ENCODE measurements at regions not wholly inside any gene's neighbourhood (a gene's known extent, or its start where the extent isn't known, plus 50 kb on each side); places are given as distances from the start of the nearest gene placed in this dataset.

DNA sequence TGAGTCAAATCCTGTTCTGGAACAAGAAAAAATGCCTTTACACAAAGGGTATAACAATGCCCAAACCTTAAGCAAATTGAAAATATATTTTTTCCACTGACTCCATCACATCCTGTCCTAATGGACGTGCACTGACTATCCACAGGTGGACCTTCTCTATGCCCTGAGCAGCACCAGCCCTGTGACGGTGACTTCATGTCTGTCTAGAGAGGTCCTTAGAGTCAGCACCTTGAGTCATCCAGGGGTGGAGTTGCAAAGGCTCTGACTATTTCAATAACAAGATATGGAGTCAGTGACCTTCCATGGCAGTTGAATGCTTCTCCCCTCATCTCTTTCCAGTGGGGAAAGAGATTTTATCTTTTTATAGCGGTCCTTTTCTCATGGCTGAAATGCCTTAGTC, 78.0 kb downstream of the YIPF5 start:
- Histone ChIP-seq H3K9me3 (ENCODE audit: low read length) (no peaks in the 10 kb centered on the region), H3K4me2 (ENCODE audit: low read depth, low read length, poor library complexity, severe bottlenecking) (no peak overlapping the region), H4K20me1 (ENCODE audit: insufficient read depth, low read depth, low read length) (no peaks in the 10 kb centered on the region), H3K9me2 (replicated peaks; ENCODE audit: insufficient read depth, low read length) (no peaks in the 10 kb centered on the region; the same call in 1 of the 2 replicates), H3K27me3 (ENCODE audit: low read length) (no peaks in the 10 kb centered on the region; the same call in 1 of the 2 replicates), H3K27ac (ENCODE audit: low read length) (no peak overlapping the region), H3K36me3 (ENCODE audit: insufficient read depth, low read length) (no peaks in the 10 kb centered on the region), H3K9ac (ENCODE audit: low read length) (no peak overlapping the region), H3K79me2 (ENCODE audit: low read length) (no peaks in the 10 kb centered on the region), H3K4me3 (ENCODE audit: low read length) (no peak overlapping the region), H2AFZ (ENCODE audit: low read length) (no peak overlapping the region), H3K4me1 (ENCODE audit: low read length) (no peaks in the 10 kb centered on the region)
- DNase-seq, result no peak

GRCh38 chr5:144093400-144093799, 77.1 kb downstream of the YIPF5 start:
- no peak for DNase-seq
- Histone ChIP-seq H3K4me2 (ENCODE audit: low read depth, low read length, poor library complexity, severe bottlenecking) (no peak overlapping the region), H3K4me1 (ENCODE audit: low read length) (no peaks in the 10 kb centered on the region), H3K9me3 (ENCODE audit: low read length) (no peaks in the 10 kb centered on the region), H3K9ac (ENCODE audit: low read length) (no peak overlapping the region), H2AFZ (ENCODE audit: low read length) (no peak overlapping the region), H3K9me2 (replicated peaks; ENCODE audit: insufficient read depth, low read length) (no peaks in the 10 kb centered on the region; the same call in 1 of the 2 replicates), H4K20me1 (ENCODE audit: insufficient read depth, low read depth, low read length) (no peaks in the 10 kb centered on the region), H3K27ac (ENCODE audit: low read length) (no peak overlapping the region), H3K4me3 (ENCODE audit: low read length) (no peak overlapping the region), H3K79me2 (ENCODE audit: low read length) (no peaks in the 10 kb centered on the region), H3K36me3 (ENCODE audit: insufficient read depth, low read length) (no peaks in the 10 kb centered on the region), H3K27me3 (ENCODE audit: low read length) (no peaks in the 10 kb centered on the region; the same call in 1 of the 2 replicates)

- DNase-seq, result no peak
These were observed 76.6 kb downstream of the YIPF5 start for GRCh38 chr5:144093868-144094267.

DNA sequence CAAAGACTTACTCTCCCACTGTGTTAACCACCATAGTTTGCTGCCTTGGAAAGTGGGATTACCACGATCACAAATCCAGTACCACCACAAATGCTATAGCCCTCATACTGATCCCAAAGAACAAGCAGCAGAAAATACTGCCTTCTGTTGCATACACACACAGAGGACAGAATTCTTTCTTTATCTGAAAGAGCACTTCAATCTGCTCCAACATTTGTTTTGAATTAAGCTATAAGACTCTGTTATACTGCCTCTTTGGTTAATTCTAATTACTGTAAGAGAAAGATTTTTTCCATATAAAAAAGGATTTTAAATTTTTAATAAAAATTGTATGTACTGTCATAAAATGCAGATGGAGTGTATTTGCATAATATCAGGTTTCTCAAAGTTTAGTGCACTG, 69.8 kb downstream of the YIPF5 start:
- Histone ChIP-seq H3K79me2 (ENCODE audit: low read length) (no peaks in the 10 kb centered on the region), H3K4me1 (ENCODE audit: low read length) (no peaks in the 10 kb centered on the region), H4K20me1 (ENCODE audit: insufficient read depth, low read depth, low read length) (no peaks in the 10 kb centered on the region), H3K36me3 (ENCODE audit: insufficient read depth, low read length) (no peaks in the 10 kb centered on the region), H3K9me2 (replicated peaks; ENCODE audit: insufficient read depth, low read length) (no peaks in the 10 kb centered on the region), H3K9ac (ENCODE audit: low read length) (no peak overlapping the region), H3K4me2 (ENCODE audit: low read depth, low read length, poor library complexity, severe bottlenecking) (no peak overlapping the region), H2AFZ (ENCODE audit: low read length) (no peak overlapping the region), H3K4me3 (ENCODE audit: low read length) (no peak overlapping the region), H3K27me3 (ENCODE audit: low read length) (no peaks in the 10 kb centered on the region), H3K9me3 (ENCODE audit: low read length) (no peaks in the 10 kb centered on the region), H3K27ac (ENCODE audit: low read length) (no peak overlapping the region)
- no peak for DNase-seq

More at GRCh38 chr5:144093868-144094267, 76.6 kb downstream of the YIPF5 start:
- no peaks in the 10 kb centered on the region for H4K20me1 ChIP-seq (ENCODE audit: insufficient read depth, low read depth, low read length)
- H3K4me3 ChIP-seq (ENCODE audit: low read length), result no peak overlapping the region
- no peaks in the 10 kb centered on the region for H3K9me3 ChIP-seq (ENCODE audit: low read length)
- H3K4me2 ChIP-seq (ENCODE audit: low read depth, low read length, poor library complexity, severe bottlenecking), result no peak overlapping the region
- H3K9me2 ChIP-seq (replicated peaks; ENCODE audit: insufficient read depth, low read length), result no peaks in the 10 kb centered on the region; the same call in 1 of the 2 replicates
- no peaks in the 10 kb centered on the region; the same call in 1 of the 2 replicates for H3K27me3 ChIP-seq (ENCODE audit: low read length)
- H3K9ac ChIP-seq (ENCODE audit: low read length), result no peak overlapping the region
- no peaks in the 10 kb centered on the region for H3K79me2 ChIP-seq (ENCODE audit: low read length)
- H3K27ac ChIP-seq (ENCODE audit: low read length), result no peak overlapping the region
- no peaks in the 10 kb centered on the region for H3K4me1 ChIP-seq (ENCODE audit: low read length)
- H3K36me3 ChIP-seq (ENCODE audit: insufficient read depth, low read length), result no peaks in the 10 kb centered on the region
- H2AFZ ChIP-seq (ENCODE audit: low read length), result no peak overlapping the region

GRCh38 chr5:144101616-144102015, 68.8 kb downstream of the YIPF5 start:
- Histone ChIP-seq H3K9ac (ENCODE audit: low read length) (no peak overlapping the region), H3K27ac (ENCODE audit: low read length) (no peak overlapping the region), H3K4me3 (ENCODE audit: low read length) (no peak overlapping the region), H3K36me3 (ENCODE audit: insufficient read depth, low read length) (no peaks in the 10 kb centered on the region), H3K4me2 (ENCODE audit: low read depth, low read length, poor library complexity, severe bottlenecking) (no peak overlapping the region), H3K27me3 (ENCODE audit: low read length) (no peaks in the 10 kb centered on the region), H3K9me3 (ENCODE audit: low read length) (no peaks in the 10 kb centered on the region), H3K4me1 (ENCODE audit: low read length) (no peaks in the 10 kb centered on the region), H2AFZ (ENCODE audit: low read length) (no peak overlapping the region), H3K79me2 (ENCODE audit: low read length) (no peaks in the 10 kb centered on the region), H3K9me2 (replicated peaks; ENCODE audit: insufficient read depth, low read length) (no peaks in the 10 kb centered on the region), H4K20me1 (ENCODE audit: insufficient read depth, low read depth, low read length) (no peaks in the 10 kb centered on the region)
- no peak for DNase-seq

- Histone ChIP-seq H3K4me3 (ENCODE audit: low read length) (no peak overlapping the region), H3K4me2 (ENCODE audit: low read depth, low read length, poor library complexity, severe bottlenecking) (no peak overlapping the region), H4K20me1 (ENCODE audit: insufficient read depth, low read depth, low read length) (no peaks in the 10 kb centered on the region), H3K9me2 (replicated peaks; ENCODE audit: insufficient read depth, low read length) (no peaks in the 10 kb centered on the region), H3K27ac (ENCODE audit: low read length) (no peak overlapping the region), H3K9ac (ENCODE audit: low read length) (no peak overlapping the region), H3K4me1 (ENCODE audit: low read length) (no peaks in the 10 kb centered on the region), H3K9me3 (ENCODE audit: low read length) (no peaks in the 10 kb centered on the region), H2AFZ (ENCODE audit: low read length) (no peak overlapping the region), H3K79me2 (ENCODE audit: low read length) (no peaks in the 10 kb centered on the region), H3K27me3 (ENCODE audit: low read length) (no peaks in the 10 kb centered on the region), H3K36me3 (ENCODE audit: insufficient read depth, low read length) (no peaks in the 10 kb centered on the region)
- no peak for DNase-seq
These were observed 68.1 kb downstream of the YIPF5 start for GRCh38 chr5:144102361-144102760.

GRCh38 chr5:144102979-144103378, 67.5 kb downstream of the YIPF5 start:
- Histone ChIP-seq H4K20me1 (ENCODE audit: insufficient read depth, low read depth, low read length) (no peaks in the 10 kb centered on the region), H3K4me3 (ENCODE audit: low read length) (no peak overlapping the region), H3K36me3 (ENCODE audit: insufficient read depth, low read length) (no peaks in the 10 kb centered on the region), H3K9ac (ENCODE audit: low read length) (no peak overlapping the region), H3K9me2 (replicated peaks; ENCODE audit: insufficient read depth, low read length) (no peaks in the 10 kb centered on the region), H3K27me3 (ENCODE audit: low read length) (no peaks in the 10 kb centered on the region), H3K79me2 (ENCODE audit: low read length) (no peaks in the 10 kb centered on the region), H3K9me3 (ENCODE audit: low read length) (no peaks in the 10 kb centered on the region), H2AFZ (ENCODE audit: low read length) (no peak overlapping the region), H3K4me1 (ENCODE audit: low read length) (no peaks in the 10 kb centered on the region), H3K4me2 (ENCODE audit: low read depth, low read length, poor library complexity, severe bottlenecking) (no peak overlapping the region), H3K27ac (ENCODE audit: low read length) (no peak overlapping the region)
- no peak for DNase-seq

GRCh38 chr5:144103611-144104485, 66.6 kb downstream of the YIPF5 start:
- Histone ChIP-seq H3K9me3 (ENCODE audit: low read length) (no peaks in the 10 kb centered on the region), H3K4me3 (ENCODE audit: low read length) (no peak overlapping the region), H3K4me2 (ENCODE audit: low read depth, low read length, poor library complexity, severe bottlenecking) (no peak overlapping the region)

More at GRCh38 chr5:144103611-144104485, 66.6 kb downstream of the YIPF5 start:
- H3K4me1 ChIP-seq (ENCODE audit: low read length), result no peaks in the 10 kb centered on the region
- H3K9ac ChIP-seq (ENCODE audit: low read length), result no peak overlapping the region
- H3K27me3 ChIP-seq (ENCODE audit: low read length), result no peaks in the 10 kb centered on the region
- no peak for DNase-seq
- no peaks in the 10 kb centered on the region for H3K36me3 ChIP-seq (ENCODE audit: insufficient read depth, low read length)
- no peak overlapping the region for H2AFZ ChIP-seq (ENCODE audit: low read length)
- no peaks in the 10 kb centered on the region for H3K79me2 ChIP-seq (ENCODE audit: low read length)
- H3K27ac ChIP-seq (ENCODE audit: low read length), result no peak overlapping the region
- no peaks in the 10 kb centered on the region for H3K9me2 ChIP-seq (replicated peaks; ENCODE audit: insufficient read depth, low read length)
- H4K20me1 ChIP-seq (ENCODE audit: insufficient read depth, low read depth, low read length), result no peaks in the 10 kb centered on the region
